Fibroblast of the aortic adventitia (primary cell): ENCODE measurements at regions not wholly inside any gene's neighbourhood (a gene's known extent, or its start where the extent isn't known, plus 50 kb on each side); places are given as distances from the start of the nearest gene placed in this dataset.
A peak's percentile ranks its signal among the peaks of the same experiment; 100 is the strongest.

Experiments
- DNase-seq: peaks from one replicate; pipeline ENCODE4 v3.0.0-alpha.2; 2010; ENCODE audit warnings: low read depth
- H3K4me3 ChIP-seq: 2 replicates; pipeline ENCODE4 v1.5.1; 2011; ENCODE audit warnings: low read depth, mild to moderate bottlenecking, control low read depth, low read length, moderate library complexity
- TF ChIP-seq, protein P1 (sequence below): IDR thresholded peaks from 2 replicates; pipeline ENCODE4 v1.5.1; 2011; ENCODE audit warnings: mild to moderate bottlenecking, low read length, control low read depth, inconsistent platforms; ENCODE audit not compliant: insufficient read depth

DNA sequence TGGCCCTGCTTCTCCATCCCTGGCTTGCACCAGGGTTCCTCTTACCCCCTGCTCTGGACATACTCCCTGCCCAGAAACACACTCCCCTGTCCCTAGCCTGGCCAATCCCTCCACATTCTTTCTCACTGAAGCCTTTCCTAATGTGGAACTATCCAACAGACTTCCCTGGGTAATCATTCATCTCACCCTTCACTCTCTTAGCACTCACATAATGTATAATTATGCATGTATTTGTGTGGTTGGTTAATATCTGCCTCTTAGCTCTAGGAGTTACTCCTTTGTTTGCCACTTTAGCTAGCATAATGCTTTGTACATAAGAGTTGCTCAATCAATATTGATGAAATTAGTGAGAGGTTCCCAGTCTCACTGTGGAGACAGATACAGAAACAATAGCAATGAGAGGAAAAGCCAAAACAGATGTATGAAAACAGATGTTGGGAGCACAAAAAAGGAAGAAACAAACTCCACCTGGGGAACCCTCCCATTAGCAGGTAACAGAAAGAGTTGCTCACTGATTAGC is 76.9 kb upstream of the WARS2 start:
- DNase-seq, result no peak
- TF ChIP-seq, protein P1, sequence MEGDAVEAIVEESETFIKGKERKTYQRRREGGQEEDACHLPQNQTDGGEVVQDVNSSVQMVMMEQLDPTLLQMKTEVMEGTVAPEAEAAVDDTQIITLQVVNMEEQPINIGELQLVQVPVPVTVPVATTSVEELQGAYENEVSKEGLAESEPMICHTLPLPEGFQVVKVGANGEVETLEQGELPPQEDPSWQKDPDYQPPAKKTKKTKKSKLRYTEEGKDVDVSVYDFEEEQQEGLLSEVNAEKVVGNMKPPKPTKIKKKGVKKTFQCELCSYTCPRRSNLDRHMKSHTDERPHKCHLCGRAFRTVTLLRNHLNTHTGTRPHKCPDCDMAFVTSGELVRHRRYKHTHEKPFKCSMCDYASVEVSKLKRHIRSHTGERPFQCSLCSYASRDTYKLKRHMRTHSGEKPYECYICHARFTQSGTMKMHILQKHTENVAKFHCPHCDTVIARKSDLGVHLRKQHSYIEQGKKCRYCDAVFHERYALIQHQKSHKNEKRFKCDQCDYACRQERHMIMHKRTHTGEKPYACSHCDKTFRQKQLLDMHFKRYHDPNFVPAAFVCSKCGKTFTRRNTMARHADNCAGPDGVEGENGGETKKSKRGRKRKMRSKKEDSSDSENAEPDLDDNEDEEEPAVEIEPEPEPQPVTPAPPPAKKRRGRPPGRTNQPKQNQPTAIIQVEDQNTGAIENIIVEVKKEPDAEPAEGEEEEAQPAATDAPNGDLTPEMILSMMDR, result no peak
- H3K4me3 ChIP-seq, result no peak overlapping the region

DNA sequence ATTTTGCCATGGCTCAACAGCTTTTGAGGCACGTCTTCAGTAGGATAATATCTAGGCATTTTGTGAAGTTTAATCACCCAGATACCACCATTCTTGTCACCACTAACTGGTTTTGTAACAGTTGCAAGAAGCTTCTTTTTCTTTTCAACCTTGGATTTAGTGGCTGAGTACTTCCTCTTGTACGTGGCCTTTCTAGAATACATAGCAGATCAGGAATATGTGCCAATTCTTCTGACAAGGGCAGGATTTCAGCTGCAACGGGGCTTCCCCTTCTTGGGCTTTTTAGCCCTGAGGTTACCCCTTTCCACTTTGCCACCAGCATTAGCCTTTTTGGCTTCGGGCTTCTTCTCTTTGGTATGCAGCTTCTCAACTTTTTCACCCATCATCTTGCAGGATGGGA is 79.3 kb upstream of the WARS2 start:
- DNase-seq, result no peak
- no peak overlapping the region for H3K4me3 ChIP-seq
- TF ChIP-seq, protein P1, result no peak

DNA sequence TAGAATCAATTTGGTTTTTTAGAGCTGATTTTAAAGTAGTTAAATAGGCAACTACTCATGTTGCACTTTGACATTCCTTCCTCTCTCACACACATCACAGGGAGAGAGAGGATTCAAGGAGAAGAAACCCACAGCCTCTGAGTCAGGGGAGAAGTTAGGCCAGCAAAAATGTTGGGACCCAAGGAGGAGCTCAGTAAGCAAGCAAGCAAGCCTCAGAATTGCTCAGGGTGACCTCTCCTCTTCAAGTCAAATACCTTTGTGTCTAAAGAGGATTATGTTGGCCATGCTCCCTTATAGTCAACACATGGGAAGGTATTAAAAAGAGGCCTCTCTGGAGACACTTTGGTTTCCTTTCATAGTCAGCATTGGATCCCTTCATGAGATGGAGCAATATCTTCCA is 80.5 kb upstream of the WARS2 start:
- peak; percentile 5 for DNase-seq
- TF ChIP-seq, protein P1, result no peak
- H3K4me3 ChIP-seq, result no peak overlapping the region

- no peak for DNase-seq
- H3K4me3 ChIP-seq, result no peak overlapping the region
- TF ChIP-seq, protein P1, result no peak
Measured at GRCh38 chr1:119222271-119222670, 81.8 kb upstream of the WARS2 start.

DNA sequence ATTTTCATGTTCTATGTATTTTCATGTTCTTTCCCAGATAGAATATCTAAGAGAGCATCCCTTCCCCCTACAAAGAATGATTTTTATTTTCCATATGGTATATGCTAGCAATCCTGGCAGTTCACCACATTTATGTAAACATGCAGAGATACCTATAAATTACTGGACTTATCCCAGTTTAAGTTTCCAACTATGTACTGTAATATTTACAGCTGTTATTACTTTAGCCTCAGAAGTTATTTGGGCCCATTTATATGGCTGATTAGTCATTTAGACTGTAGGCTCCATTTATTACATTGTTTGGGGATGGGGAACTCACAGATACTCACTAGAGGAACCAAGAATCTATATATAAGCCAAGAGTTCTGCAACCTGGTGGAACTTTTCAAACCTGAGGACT is 84.8 kb upstream of the WARS2 start:
- no peak overlapping the region for H3K4me3 ChIP-seq
- TF ChIP-seq, protein P1, result no peak
- DNase-seq, result no peak

DNA sequence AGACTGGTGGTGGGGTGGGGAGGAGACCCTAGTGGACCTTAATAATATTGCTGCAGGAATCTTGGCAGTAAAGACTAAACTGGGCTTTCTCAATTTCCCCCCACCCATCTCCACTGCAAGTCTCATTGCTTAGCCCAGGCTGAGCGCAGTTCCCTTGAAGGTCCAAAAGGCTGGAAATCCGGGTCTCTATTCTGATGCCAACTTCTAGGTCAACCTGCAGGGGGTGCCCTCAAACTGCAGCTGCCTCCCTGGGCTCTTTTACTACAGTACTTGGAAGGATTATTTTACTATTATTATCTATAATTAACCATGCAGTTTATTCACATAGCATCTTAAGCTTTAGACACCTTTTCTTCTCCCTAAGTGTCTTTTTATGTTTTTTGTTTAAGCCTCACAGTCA is 85.4 kb upstream of the WARS2 start:
- DNase-seq, result no peak
- no peak overlapping the region for H3K4me3 ChIP-seq
- TF ChIP-seq, protein P1, result no peak

DNA sequence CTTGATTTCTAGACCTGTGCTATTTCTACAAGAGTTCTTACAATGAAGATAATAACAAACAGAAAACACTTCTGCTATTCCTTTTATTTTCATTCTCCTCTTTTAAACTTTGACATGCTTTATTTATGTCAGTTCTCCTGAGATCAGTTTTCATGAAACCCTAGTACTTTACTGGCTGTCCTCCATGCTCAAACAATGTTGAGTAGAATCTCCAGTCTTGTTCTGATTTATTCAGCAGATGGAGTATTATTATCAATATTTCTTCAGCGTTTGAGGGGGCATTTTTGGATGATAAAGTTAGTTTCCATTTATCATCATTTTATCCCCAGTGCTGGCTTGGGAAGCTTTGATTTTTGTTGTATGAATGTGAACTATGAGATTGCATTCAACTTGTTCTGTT is 85.9 kb upstream of the WARS2 start:
- TF ChIP-seq, protein P1, result no peak
- H3K4me3 ChIP-seq, result no peak overlapping the region
- DNase-seq, result no peak
